ENCODE measurements at regions not wholly inside any gene's neighbourhood (a gene's known extent, or its start where the extent isn't known, plus 50 kb on each side); places are given as distances from the start of the nearest gene placed in this dataset.
"Not testable (repeated sequence)": the region's sequence is repeated elsewhere in the genome, so short reads cannot be mapped to it uniquely, and the experiment has no call there.

GRCh38 chr11:21933095-21933494 is 259.8 kb upstream of the ANO5 start:
- no peak for DNase-seq

- no peak for DNase-seq
These were observed 248.3 kb upstream of the ANO5 start for GRCh38 chr11:21944577-21944976.

- DNase-seq = no peak
These were observed 244.0 kb upstream of the ANO5 start for GRCh38 chr11:21948876-21949275.

- DNase-seq = no peak
These were observed 243.0 kb upstream of the ANO5 start for GRCh38 chr11:21949763-21950413.

GRCh38 chr11:21963013-21963412 is 229.9 kb upstream of the ANO5 start:
- DNase-seq = no peak

GRCh38 chr11:21965221-21965620 is 227.7 kb upstream of the ANO5 start:
- DNase-seq = no peak

- no peak for DNase-seq
These were observed 224.2 kb upstream of the ANO5 start for GRCh38 chr11:21968702-21969101.

- no peak for DNase-seq
These were observed 223.0 kb upstream of the ANO5 start for GRCh38 chr11:21969841-21970240.

GRCh38 chr11:21975242-21975641 is 217.6 kb upstream of the ANO5 start:
- DNase-seq = no peak

GRCh38 chr11:21976210-21976609 is 216.7 kb upstream of the ANO5 start:
- no peak for DNase-seq

GRCh38 chr11:21983431-21983830 is 209.5 kb upstream of the ANO5 start:
- no peak for DNase-seq

- no peak for DNase-seq
These were observed 206.5 kb upstream of the ANO5 start for GRCh38 chr11:21986361-21986760.

GRCh38 chr11:21987261-21987660 is 205.6 kb upstream of the ANO5 start:
- DNase-seq = no peak

GRCh38 chr11:21988477-21988876 is 204.4 kb upstream of the ANO5 start:
- no peak for DNase-seq

- DNase-seq = not testable (repeated sequence)
These were observed 191.1 kb upstream of the ANO5 start for GRCh38 chr11:22001803-22002202.

- no peak for DNase-seq
These were observed 186.0 kb upstream of the ANO5 start for GRCh38 chr11:22006901-22007300.

- DNase-seq = no peak
These were observed 161.1 kb upstream of the ANO5 start for GRCh38 chr11:22031791-22032190.

GRCh38 chr11:22037505-22037904 is 155.4 kb upstream of the ANO5 start:
- no peak for DNase-seq

GRCh38 chr11:22041039-22041438 is 151.8 kb upstream of the ANO5 start:
- no peak for DNase-seq

- no peak for DNase-seq
These were observed 150.8 kb upstream of the ANO5 start for GRCh38 chr11:22042081-22042480.

GRCh38 chr11:22044126-22044525 is 148.8 kb upstream of the ANO5 start:
- no peak for DNase-seq

GRCh38 chr11:22049276-22049675 is 143.6 kb upstream of the ANO5 start:
- DNase-seq = no peak

GRCh38 chr11:22065472-22065871 is 127.4 kb upstream of the ANO5 start:
- no peak for DNase-seq

- no peak for DNase-seq
These were observed 123.0 kb upstream of the ANO5 start for GRCh38 chr11:22069844-22070243.

- DNase-seq = no peak
These were observed 116.5 kb upstream of the ANO5 start for GRCh38 chr11:22076271-22076930.
